Upper lobe of right lung (tissue), 1 donor: ENCODE measurements at regions not wholly inside any gene's neighbourhood (a gene's known extent, or its start where the extent isn't known, plus 50 kb on each side); places are given as distances from the start of the nearest gene placed in this dataset.

ENCODE experiments used
- ATAC-seq: fragments of 200-7000 bp; cut with Tn5 transposase; one replicate; pipeline ENCODE4 v1.9.1; 2020; ENCODE audit warnings: mild to moderate bottlenecking, moderate library complexity
- DNase-seq: peaks from one replicate; pipeline ENCODE4 v3.0.0-alpha.2; 2020
- H3K27ac ChIP-seq: fragments of 200-600 bp; one replicate; pipeline ENCODE4 v1.8.0; 2022
- H3K27me3 ChIP-seq: fragments of 200-600 bp; one replicate; pipeline ENCODE4 v1.8.0; 2022; ENCODE audit warnings: mild to moderate bottlenecking
- H3K36me3 ChIP-seq: fragments of 200-600 bp; one replicate; pipeline ENCODE4 v1.8.0; 2022
- H3K4me1 ChIP-seq: fragments of 200-600 bp; one replicate; pipeline ENCODE4 v1.8.0; 2022
- H3K4me3 ChIP-seq: fragments of 200-600 bp; one replicate; pipeline ENCODE4 v1.8.0; 2022; ENCODE audit warnings: mild to moderate bottlenecking
- H3K9me3 ChIP-seq: fragments of 200-600 bp; one replicate; pipeline ENCODE4 v1.8.0; 2022
- CTCF ChIP-seq: fragments of 200-600 bp; IDR thresholded peaks from one replicate; pipeline ENCODE4 v1.8.0; 2022; ENCODE audit warnings: antibody characterized with exemption
- intact Hi-C: fragments of 100-400 bp; cut with DNase I; formaldehyde crosslinking; loops from one replicate; pipeline ENCODE4 v1.11.0; 2022
- donor health status: DM: no; HTN: yes; CAD: no; lungs with severe emphysema.

GRCh38 chr4:28523681-28524190 is 1663.1 kb downstream of the STIM2 start:
- no peak for TF ChIP-seq CTCF
- intact Hi-C loops, result no loop called here
- Histone ChIP-seq H3K27me3 (no peaks in the 10 kb centered on the region), H3K36me3 (no peaks in the 10 kb centered on the region), H3K4me3 (no peak overlapping the region), H3K27ac (no peak overlapping the region), H3K4me1 (no peaks in the 10 kb centered on the region), H3K9me3 (no peaks in the 10 kb centered on the region)
- ATAC-seq, result no peak
- DNase-seq, result no peak

DNA sequence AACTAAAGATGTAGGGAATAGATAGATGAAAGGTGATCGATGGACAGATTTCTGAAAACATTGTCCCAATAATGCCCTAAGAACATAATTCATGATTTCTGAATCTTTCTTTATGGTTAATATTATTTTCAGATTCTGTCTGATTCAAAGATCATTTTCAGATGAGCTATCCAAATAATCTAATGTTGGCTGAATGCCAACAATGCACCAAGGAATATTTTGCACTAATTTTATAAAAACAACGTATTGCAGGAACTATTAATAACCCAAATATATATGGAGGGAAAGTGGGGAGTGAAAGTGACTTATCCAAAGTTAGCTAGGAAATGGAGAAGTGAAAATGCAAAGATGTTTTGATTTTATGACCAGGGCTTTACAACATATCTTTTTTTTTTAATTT is 1675.5 kb downstream of the STIM2 start:
- Histone ChIP-seq H3K9me3 (no peaks in the 10 kb centered on the region), H3K27ac (no peak overlapping the region), H3K4me3 (no peak overlapping the region), H3K27me3 (no peaks in the 10 kb centered on the region), H3K36me3 (no peaks in the 10 kb centered on the region), H3K4me1 (no peaks in the 10 kb centered on the region)
- ATAC-seq, result no peak
- DNase-seq, result no peak
- TF ChIP-seq CTCF, result no peak
- intact Hi-C loops, result no loop called here

- no peak for ATAC-seq
- H3K4me3 ChIP-seq, result no peak overlapping the region
- no peaks in the 10 kb centered on the region for H3K27me3 ChIP-seq
- no peaks in the 10 kb centered on the region for H3K4me1 ChIP-seq
- no peaks in the 10 kb centered on the region for H3K36me3 ChIP-seq
- no peak for DNase-seq
- intact Hi-C loops, result no loop called here
- H3K27ac ChIP-seq, result no peak overlapping the region
- no peaks in the 10 kb centered on the region for H3K9me3 ChIP-seq
- TF ChIP-seq CTCF, result no peak
Observed at GRCh38 chr4:28545986-28546385, 1685.3 kb downstream of the STIM2 start.

GRCh38 chr4:28548136-28548535 is 1687.5 kb downstream of the STIM2 start:
- Histone ChIP-seq H3K4me3 (no peak overlapping the region), H3K4me1 (no peaks in the 10 kb centered on the region), H3K27ac (no peak overlapping the region), H3K36me3 (no peaks in the 10 kb centered on the region), H3K9me3 (no peaks in the 10 kb centered on the region), H3K27me3 (no peaks in the 10 kb centered on the region)
- DNase-seq, result no peak
- ATAC-seq, result no peak
- TF ChIP-seq CTCF, result no peak
- intact Hi-C loops, result no loop called here

- DNase-seq (no peak), ATAC-seq (no peak)
- intact Hi-C loops, result no loop called here
- no peak for TF ChIP-seq CTCF
- Histone ChIP-seq H3K4me1 (no peaks in the 10 kb centered on the region), H3K27me3 (no peaks in the 10 kb centered on the region), H3K9me3 (no peaks in the 10 kb centered on the region), H3K4me3 (no peak overlapping the region), H3K27ac (no peak overlapping the region), H3K36me3 (no peaks in the 10 kb centered on the region)
Observed at GRCh38 chr4:28548594-28548993, 1688.0 kb downstream of the STIM2 start.

DNA sequence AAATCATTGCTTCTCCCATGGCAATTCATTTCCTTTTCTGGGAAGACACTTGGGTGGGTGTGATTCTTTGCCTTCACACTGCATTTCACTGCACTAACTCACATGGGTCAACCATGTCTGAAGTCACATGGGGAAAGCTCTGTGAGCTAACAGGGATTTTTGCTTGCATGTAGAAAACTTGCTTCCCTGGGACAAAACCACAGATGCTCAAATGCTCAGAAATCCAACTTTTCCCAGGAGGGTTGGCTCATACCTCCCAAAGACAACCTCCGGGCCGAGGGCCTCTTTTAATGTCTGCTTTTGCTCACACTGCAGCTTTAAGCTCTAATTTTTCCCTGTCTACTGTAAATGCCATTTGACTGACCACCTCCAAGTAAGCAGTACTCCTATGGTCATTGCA is 1695.2 kb downstream of the STIM2 start:
- no peaks in the 10 kb centered on the region for H3K36me3 ChIP-seq
- H3K4me3 ChIP-seq, result no peak overlapping the region
- no peaks in the 10 kb centered on the region for H3K4me1 ChIP-seq
- no peaks in the 10 kb centered on the region for H3K27me3 ChIP-seq
- intact Hi-C loops, result no loop called here
- DNase-seq (no peak), ATAC-seq (no peak)
- TF ChIP-seq CTCF, result no peak
- no peak overlapping the region for H3K27ac ChIP-seq
- no peaks in the 10 kb centered on the region for H3K9me3 ChIP-seq
